ENCODE measurements at regions not wholly inside any gene's neighbourhood (a gene's known extent, or its start where the extent isn't known, plus 50 kb on each side); places are given as distances from the start of the nearest gene placed in this dataset.
A peak's percentile ranks its signal among the peaks of the same experiment; 100 is the strongest.

DNA sequence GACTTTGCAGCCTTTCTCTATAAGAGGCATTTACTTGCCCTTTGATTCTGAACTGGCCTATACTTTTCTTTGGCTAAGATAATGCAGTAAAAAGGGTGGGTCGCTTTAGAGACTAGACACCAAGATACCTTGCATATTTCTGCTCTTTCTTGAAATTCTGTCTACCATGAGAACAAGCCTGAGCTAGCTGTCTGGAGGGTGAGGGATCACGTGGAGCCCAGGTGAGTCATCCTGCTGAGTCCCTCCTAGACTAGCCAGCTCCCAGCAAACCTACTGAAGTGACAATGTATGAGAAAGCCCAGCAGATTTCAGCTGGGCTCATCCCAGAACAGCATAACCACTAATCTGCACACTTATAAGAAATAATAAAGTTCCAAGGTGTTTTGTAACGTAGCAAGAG, 408.0 kb upstream of the KAZN start:
- Histone ChIP-seq H3K9me3 (no peaks in the 10 kb centered on the region), H3K4me1 (no peaks in the 10 kb centered on the region), H3K36me3 (no peaks in the 10 kb centered on the region), H3K4me3 (no peak overlapping the region), H3K27ac (no peak overlapping the region), H3K27me3 (ENCODE audit: low read depth) (no peaks in the 10 kb centered on the region)
- intact Hi-C loops (cut with DNase I) = no loop called here
- ATAC-seq (peak in 1 of 2 donors; percentile 49), DNase-seq (no peak)
- TF ChIP-seq, protein P1, sequence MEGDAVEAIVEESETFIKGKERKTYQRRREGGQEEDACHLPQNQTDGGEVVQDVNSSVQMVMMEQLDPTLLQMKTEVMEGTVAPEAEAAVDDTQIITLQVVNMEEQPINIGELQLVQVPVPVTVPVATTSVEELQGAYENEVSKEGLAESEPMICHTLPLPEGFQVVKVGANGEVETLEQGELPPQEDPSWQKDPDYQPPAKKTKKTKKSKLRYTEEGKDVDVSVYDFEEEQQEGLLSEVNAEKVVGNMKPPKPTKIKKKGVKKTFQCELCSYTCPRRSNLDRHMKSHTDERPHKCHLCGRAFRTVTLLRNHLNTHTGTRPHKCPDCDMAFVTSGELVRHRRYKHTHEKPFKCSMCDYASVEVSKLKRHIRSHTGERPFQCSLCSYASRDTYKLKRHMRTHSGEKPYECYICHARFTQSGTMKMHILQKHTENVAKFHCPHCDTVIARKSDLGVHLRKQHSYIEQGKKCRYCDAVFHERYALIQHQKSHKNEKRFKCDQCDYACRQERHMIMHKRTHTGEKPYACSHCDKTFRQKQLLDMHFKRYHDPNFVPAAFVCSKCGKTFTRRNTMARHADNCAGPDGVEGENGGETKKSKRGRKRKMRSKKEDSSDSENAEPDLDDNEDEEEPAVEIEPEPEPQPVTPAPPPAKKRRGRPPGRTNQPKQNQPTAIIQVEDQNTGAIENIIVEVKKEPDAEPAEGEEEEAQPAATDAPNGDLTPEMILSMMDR (IDR thresholded peaks at IDR 0.05) = no peak

DNA sequence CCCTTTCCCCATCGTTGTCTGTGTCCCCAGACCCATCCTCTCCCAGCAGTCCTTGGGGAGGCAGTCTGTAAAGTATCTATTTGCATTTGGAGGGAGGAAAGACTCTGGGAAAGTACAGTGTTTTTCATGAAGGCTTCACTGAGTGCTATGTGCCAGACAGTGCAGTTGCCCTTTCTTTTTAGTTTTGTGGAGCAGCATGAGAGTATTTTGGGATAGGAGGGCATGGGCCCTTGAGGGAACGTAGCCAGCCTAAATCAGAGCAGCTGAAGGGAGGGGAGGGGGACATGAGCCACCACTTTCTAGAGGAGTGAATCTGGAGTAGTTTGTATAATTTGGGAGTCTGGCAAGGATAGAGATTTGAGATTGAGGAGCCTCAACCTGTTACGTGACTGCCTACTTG, 404.0 kb upstream of the KAZN start:
- Histone ChIP-seq H3K4me1 (no peaks in the 10 kb centered on the region), H3K27me3 (ENCODE audit: low read depth) (no peaks in the 10 kb centered on the region), H3K36me3 (no peaks in the 10 kb centered on the region), H3K4me3 (no peak overlapping the region), H3K9me3 (no peaks in the 10 kb centered on the region), H3K27ac (no peak overlapping the region)
- TF ChIP-seq, protein P1 (IDR thresholded peaks at IDR 0.05) = no peak
- no peak for DNase-seq
- intact Hi-C loops (cut with DNase I) = no loop called here
- no peak for ATAC-seq

DNA sequence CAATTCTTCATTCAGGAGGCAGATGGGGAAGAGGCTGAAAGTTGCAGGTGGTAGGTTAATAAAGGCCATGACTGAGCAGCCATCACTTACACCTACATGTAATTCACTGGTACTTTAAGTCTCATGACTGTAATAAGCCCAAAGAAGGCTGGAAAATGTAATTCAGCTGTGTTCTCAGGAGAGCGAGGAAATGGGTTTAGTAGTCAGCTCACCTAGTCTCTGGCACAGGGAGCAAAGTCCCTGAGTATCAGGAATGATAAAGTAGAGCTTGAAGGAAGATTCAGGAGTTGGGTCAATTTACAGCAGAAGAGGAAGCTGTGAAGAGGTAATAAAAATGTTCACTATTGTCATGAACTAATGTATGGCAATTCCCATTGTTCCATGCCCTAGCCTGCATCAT, 393.4 kb upstream of the KAZN start:
- no peaks in the 10 kb centered on the region for H3K27me3 ChIP-seq (ENCODE audit: low read depth)
- no peaks in the 10 kb centered on the region for H3K4me1 ChIP-seq
- no peaks in the 10 kb centered on the region for H3K9me3 ChIP-seq
- intact Hi-C loops (cut with DNase I) = no loop called here
- no peak overlapping the region for H3K4me3 ChIP-seq
- DNase-seq (no peak), ATAC-seq (no peak)
- H3K36me3 ChIP-seq = no peaks in the 10 kb centered on the region
- TF ChIP-seq, protein P1 (IDR thresholded peaks at IDR 0.05) = no peak
- no peak overlapping the region for H3K27ac ChIP-seq

DNA sequence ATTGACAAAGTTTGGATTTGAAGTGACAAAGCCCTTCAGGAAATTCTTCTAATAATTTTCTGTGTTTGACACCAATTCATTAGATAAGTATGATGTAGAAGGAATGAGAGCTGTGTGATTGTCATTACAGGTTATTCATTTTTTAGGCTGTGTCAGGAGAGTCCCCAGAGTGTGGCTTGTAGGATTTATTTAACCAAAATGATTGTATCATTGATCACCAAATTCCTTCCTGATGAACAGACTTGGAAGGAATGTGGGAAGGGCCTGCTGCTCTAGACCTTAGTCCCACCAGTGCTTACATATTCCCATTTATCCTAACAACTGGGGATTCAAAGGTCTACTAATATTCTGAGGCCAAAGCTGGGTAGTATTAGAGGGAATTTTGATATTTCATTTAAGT, 383.3 kb upstream of the KAZN start:
- no peak for DNase-seq
- Histone ChIP-seq H3K27me3 (ENCODE audit: low read depth) (no peaks in the 10 kb centered on the region), H3K4me3 (no peak overlapping the region), H3K9me3 (peaks cover 20% of the 10 kb centered on the region), H3K27ac (no peak overlapping the region), H3K36me3 (no peaks in the 10 kb centered on the region), H3K4me1 (no peaks in the 10 kb centered on the region)
- intact Hi-C loops (cut with DNase I) = no loop called here
- no peak for ATAC-seq
- TF ChIP-seq, protein P1 (IDR thresholded peaks at IDR 0.05) = no peak

DNA sequence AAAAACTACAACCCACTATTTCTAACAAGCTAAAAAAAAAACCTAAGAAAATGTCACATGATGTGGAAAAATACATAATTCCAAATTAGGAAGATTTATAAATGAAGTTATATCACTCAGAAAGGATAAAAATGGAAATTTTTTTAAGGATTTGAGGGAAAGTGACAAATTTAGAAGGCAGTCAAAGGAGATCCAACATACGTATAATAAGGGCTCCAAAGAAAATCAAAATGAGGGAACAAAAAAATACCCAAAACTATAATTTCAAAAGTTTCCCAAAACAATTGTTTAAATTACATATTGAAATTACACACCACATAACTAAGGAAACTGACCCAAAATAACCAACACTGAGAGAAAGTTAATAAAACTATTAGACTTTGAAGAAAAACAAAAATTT, 381.1 kb upstream of the KAZN start:
- ATAC-seq = no peak
- Histone ChIP-seq H3K4me1 (no peaks in the 10 kb centered on the region), H3K9me3 (peaks cover 20% of the 10 kb centered on the region), H3K36me3 (no peaks in the 10 kb centered on the region), H3K27me3 (ENCODE audit: low read depth) (no peaks in the 10 kb centered on the region), H3K4me3 (no peak overlapping the region), H3K27ac (no peak overlapping the region)
- no peak for DNase-seq
- intact Hi-C loops (cut with DNase I) = no loop called here
- TF ChIP-seq, protein P1 (IDR thresholded peaks at IDR 0.05) = no peak

DNA sequence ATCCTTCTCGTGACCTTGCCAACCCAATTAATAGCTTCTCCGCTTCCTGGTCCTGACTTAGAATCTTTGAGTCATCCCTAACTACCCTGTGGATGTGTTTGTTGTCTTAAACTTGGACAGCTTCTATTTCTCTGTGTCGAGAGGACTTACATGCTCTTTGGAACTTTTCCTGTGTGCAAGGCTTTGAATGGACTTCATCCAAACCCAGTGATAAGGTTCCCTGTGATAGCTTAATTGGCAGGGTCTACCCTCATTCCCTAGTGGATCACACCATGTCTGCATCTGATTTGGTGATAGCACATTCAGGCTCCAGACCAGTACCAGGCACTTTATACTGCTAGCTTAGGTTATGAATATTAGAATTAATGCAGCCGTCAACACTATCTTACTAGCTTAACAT, 378.2 kb upstream of the KAZN start:
- intact Hi-C loops (cut with DNase I) = no loop called here
- Histone ChIP-seq H3K9me3 (peaks cover 20% of the 10 kb centered on the region), H3K36me3 (no peaks in the 10 kb centered on the region), H3K4me3 (no peak overlapping the region), H3K4me1 (no peaks in the 10 kb centered on the region), H3K27me3 (ENCODE audit: low read depth) (no peaks in the 10 kb centered on the region), H3K27ac (no peak overlapping the region)
- ATAC-seq = no peak
- TF ChIP-seq, protein P1 (IDR thresholded peaks at IDR 0.05) = no peak
- DNase-seq = no peak

All from lower lobe of right lung (tissue), 2 donors.